Peyer's patch (tissue), 4 donors: ENCODE measurements at regions not wholly inside any gene's neighbourhood (a gene's known extent, or its start where the extent isn't known, plus 50 kb on each side); places are given as distances from the start of the nearest gene placed in this dataset.

Experiments used
- DNase-seq, 3 donors: peaks; one replicate each; pipeline ENCODE4 v3.0.0-alpha.2; 2017 to 2019
- H3K27ac ChIP-seq, 4 donors: fragments of 200-600 bp; sonication (generic); one replicate each; pipeline ENCODE4 v1.5.1; 2016 to 2019
- H3K27me3 ChIP-seq, 2 donors: fragments of 200-600 bp; sonication (generic); one replicate each; pipeline ENCODE4 v1.5.1; 2019
- H3K36me3 ChIP-seq, 3 donors: fragments of 200-600 bp; sonication (generic); one replicate each; pipeline ENCODE4 v1.5.1; 2016 to 2019
- H3K4me1 ChIP-seq, 4 donors: fragments of 200-600 bp; sonication (generic); one replicate each; pipeline ENCODE4 v1.5.1; 2016 to 2019
- H3K4me3 ChIP-seq, 4 donors: fragments of 200-600 bp; sonication (generic); 1 replicate in 3 of 4; 2 replicates in 1 of 4; pipeline ENCODE4 v1.5.1; 2016 to 2019; ENCODE audit warnings: mild to moderate bottlenecking in 1 of 4
- H3K9me3 ChIP-seq, 4 donors: fragments of 200-600 bp; sonication (generic); one replicate each; pipeline ENCODE4 v1.5.1; 2016 to 2019; ENCODE audit warnings: mild to moderate bottlenecking in 1 of 4
- POLR2A ChIP-seq, 2 donors: fragments of 450-650 bp; IDR thresholded peaks; one replicate each; pipeline ENCODE4 v1.5.1; 2017; ENCODE audit warnings: antibody characterized with exemption in 2 of 2, mild to moderate bottlenecking in 2 of 2, moderate library complexity in 2 of 2
- TF ChIP-seq, protein P1 (sequence below), 6 experiments: fragments of 450-650 bp in 4 of 6; fragments of 200-600 bp in 2 of 6; sonication (generic) in 1 of 6; IDR thresholded peaks; one replicate each; pipeline ENCODE4 v1.5.1; 2017 to 2019; ENCODE audit warnings: antibody characterized with exemption in 6 of 6, mild to moderate bottlenecking in 3 of 6, moderate library complexity in 1 of 6

DNA sequence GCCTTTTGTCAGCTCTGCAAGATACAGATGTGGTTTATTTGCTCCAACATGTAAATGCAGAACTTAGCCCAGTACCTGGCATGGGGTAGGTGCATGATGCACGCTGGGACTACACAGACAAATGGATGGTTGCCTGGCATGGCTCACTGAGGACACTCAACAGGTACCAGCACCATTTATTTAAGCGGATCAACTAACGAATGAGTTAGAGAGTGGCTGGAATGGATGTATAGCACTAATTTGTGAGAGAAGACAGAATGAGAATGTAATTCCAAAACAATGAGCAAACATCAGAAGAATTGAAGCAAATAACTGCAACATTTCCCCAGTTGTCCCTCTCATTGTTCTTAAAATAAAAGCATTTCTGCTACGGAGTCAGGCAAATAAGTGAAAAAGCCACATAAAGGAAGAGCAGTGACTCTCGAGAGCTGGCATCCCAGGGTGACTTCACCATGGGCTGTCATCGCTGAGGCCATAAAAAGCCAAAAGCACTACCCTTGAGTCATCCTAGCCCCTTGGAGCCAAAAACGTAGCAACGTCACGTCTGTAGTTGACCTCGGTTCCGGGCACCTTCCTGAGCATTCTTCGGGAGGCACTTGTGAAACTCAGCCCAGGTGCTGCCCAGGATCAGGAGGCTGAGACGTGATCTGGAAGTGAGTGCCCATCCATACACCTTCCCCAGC, 290.3 kb downstream of the NSG2 start:
- Histone ChIP-seq H3K9me3 (no peaks in the 10 kb centered on the region), H3K27me3 (no peaks in the 10 kb centered on the region), H3K4me3 (no peak overlapping the region), H3K4me1 (no peaks in the 10 kb centered on the region), H3K27ac (no peak overlapping the region), H3K36me3 (no peaks in the 10 kb centered on the region)
- TF ChIP-seq, protein P1, sequence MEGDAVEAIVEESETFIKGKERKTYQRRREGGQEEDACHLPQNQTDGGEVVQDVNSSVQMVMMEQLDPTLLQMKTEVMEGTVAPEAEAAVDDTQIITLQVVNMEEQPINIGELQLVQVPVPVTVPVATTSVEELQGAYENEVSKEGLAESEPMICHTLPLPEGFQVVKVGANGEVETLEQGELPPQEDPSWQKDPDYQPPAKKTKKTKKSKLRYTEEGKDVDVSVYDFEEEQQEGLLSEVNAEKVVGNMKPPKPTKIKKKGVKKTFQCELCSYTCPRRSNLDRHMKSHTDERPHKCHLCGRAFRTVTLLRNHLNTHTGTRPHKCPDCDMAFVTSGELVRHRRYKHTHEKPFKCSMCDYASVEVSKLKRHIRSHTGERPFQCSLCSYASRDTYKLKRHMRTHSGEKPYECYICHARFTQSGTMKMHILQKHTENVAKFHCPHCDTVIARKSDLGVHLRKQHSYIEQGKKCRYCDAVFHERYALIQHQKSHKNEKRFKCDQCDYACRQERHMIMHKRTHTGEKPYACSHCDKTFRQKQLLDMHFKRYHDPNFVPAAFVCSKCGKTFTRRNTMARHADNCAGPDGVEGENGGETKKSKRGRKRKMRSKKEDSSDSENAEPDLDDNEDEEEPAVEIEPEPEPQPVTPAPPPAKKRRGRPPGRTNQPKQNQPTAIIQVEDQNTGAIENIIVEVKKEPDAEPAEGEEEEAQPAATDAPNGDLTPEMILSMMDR (IDR thresholded peaks at IDR 0.05) = no peak
- TF ChIP-seq POLR2A (IDR thresholded peaks at IDR 0.05) = no peak
- DNase-seq = no peak

DNA sequence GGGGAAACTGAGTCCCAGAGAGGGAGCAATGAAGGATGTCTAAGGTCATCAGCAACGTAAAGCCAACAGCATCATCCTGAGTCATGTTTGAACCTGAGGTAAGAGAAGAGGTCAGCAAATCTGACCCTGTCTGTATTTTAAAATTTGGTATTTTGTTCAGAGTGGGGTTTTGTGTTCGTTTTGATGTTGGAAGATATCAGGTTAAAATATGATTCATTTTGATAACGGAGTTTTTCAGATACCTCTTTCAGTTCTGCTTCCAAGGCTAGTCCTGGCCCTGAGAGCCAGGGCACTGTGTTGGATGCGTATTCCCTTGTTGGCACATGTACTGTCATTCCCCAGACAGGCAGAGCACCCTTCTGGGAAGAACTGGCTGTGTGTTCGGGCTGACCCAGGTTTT, 291.0 kb downstream of the NSG2 start:
- no peaks in the 10 kb centered on the region for H3K27me3 ChIP-seq
- no peak overlapping the region for H3K27ac ChIP-seq
- TF ChIP-seq POLR2A (IDR thresholded peaks at IDR 0.05) = no peak
- TF ChIP-seq, protein P1 (IDR thresholded peaks at IDR 0.05) = no peak
- DNase-seq = no peak
- H3K9me3 ChIP-seq = no peaks in the 10 kb centered on the region
- H3K4me1 ChIP-seq = no peaks in the 10 kb centered on the region
- no peaks in the 10 kb centered on the region for H3K36me3 ChIP-seq
- H3K4me3 ChIP-seq = no peak overlapping the region

DNA sequence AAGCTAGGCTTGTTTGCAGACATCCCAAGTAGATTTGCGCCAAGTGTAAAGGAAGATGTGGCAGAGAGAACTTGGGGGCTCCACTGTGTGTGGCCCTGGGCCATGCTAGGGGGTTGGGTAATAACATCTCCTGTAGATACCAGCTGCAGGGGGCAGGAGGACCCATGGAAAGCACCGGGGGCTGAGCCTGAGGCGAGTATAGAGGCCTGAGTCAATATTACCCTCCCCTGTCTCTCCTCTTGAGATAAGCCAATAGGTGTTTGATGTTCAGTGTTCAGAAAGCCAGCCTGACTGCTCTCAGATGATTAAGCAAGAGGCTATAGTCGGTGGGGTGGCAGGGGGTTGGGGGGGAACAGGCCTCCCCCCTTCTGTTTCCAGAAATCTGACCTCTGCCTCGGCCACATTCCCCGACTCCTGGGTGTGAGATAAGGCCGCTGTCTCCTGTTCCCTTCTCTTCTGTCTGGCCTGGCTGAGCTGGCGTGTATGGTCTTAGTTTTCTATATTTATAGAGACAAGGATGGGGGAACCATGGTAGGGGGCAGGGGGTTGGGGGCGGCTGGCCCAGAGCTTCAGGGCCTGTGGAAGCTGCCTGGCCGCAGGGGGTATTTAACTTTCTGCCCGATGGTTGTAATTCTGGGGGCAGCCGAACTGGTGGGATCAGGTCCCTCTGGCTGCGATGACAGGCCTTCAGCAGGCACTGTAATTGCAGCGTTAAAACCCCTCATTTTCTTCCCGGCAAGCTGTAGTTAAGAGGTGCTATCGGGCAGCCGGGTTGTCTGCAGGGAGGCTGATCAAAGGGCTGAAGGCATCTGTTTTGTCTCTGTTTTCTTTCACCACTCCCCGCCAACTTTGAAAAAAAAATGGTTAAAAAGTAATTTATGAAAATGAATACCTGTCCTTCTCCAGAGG, 292.0 kb downstream of the NSG2 start:
- DNase-seq = no peak
- Histone ChIP-seq H3K27me3 (no peaks in the 10 kb centered on the region), H3K4me1 (no peaks in the 10 kb centered on the region), H3K27ac (no peak overlapping the region), H3K4me3 (no peak overlapping the region), H3K9me3 (no peaks in the 10 kb centered on the region), H3K36me3 (no peaks in the 10 kb centered on the region)
- TF ChIP-seq POLR2A (IDR thresholded peaks at IDR 0.05) = no peak
- TF ChIP-seq, protein P1 (IDR thresholded peaks at IDR 0.05) = no peak

DNA sequence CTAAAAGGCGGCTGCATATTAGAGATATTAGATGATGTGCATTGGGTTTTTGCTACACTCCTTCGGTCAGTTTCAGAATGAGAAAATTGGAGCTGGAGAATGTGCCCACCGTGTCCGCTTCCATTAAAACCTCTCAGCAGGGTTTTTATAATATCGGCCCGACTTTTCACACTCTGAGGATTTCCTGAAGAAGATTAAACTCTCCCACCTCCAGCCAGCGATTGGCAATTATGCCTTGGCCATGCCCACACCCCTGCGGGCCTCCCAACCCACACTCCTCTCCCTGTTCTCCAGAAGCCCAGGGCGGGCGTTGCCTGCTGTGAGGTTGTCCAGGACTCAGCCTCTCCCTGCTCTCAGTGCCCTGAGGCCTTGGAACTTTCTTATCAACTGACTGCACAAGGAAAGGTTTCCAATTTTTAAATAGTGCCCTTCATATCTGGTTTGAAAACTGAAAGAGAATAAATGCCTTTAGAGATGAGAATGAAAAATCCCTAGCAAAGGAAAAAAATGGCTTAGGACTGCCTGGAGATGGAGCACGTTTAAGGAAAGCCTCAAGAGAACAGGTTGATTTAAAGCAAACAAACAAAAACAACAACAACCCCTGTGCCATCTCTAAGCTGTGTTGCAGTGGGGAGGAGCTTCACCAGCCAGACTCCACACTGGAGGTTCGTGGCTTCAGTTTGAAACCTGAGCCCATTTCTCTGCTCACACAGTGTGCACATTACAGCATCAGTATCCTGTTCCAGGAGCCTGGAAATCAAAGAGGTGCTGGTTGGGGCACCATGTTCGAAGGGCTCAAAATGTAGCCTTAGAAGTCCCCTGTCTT, 292.9 kb downstream of the NSG2 start:
- DNase-seq = no peak
- Histone ChIP-seq H3K4me1 (no peaks in the 10 kb centered on the region), H3K36me3 (no peaks in the 10 kb centered on the region), H3K27ac (no peak overlapping the region), H3K4me3 (no peak overlapping the region), H3K9me3 (no peaks in the 10 kb centered on the region), H3K27me3 (no peaks in the 10 kb centered on the region)
- TF ChIP-seq, protein P1 (IDR thresholded peaks at IDR 0.05) = no peak
- no peak for TF ChIP-seq POLR2A (IDR thresholded peaks at IDR 0.05)

DNA sequence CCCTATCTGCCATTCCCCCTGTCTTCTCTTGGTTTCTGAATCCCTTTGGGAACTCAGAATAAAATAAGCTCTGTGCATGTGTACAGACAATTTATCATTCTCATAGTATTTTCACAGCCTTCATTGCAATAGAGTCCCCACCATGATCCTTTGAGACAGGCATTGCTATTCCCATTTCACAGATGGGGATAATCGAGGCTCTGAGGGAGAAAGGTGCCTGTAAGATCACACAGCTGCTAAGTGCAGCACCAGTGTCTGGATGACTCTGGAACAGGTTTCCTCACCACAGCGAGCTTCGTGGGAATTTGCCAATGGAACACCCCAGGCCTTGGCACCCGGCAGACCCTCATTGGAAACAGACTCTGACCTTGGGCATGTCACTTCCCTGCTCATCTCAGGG, 293.6 kb downstream of the NSG2 start:
- DNase-seq = no peak
- Histone ChIP-seq H3K36me3 (no peaks in the 10 kb centered on the region), H3K27me3 (no peaks in the 10 kb centered on the region), H3K27ac (no peak overlapping the region), H3K4me1 (no peaks in the 10 kb centered on the region), H3K4me3 (no peak overlapping the region), H3K9me3 (no peaks in the 10 kb centered on the region)
- TF ChIP-seq, protein P1 (IDR thresholded peaks at IDR 0.05) = no peak
- no peak for TF ChIP-seq POLR2A (IDR thresholded peaks at IDR 0.05)
